Amniotic epithelial cell (primary cell): ENCODE measurements at regions not wholly inside any gene's neighbourhood (a gene's known extent, or its start where the extent isn't known, plus 50 kb on each side); places are given as distances from the start of the nearest gene placed in this dataset.
"Not testable (repeated sequence)": the region's sequence is repeated elsewhere in the genome, so short reads cannot be mapped to it uniquely, and the experiment has no call there.

Experiments used
- DNase-seq: peaks from one replicate; pipeline ENCODE4 v3.0.0-alpha.2; 2010; ENCODE audit warnings: low read depth

GRCh38 chr14:106670011-106670410, 1143.6 kb downstream of the TMEM121 start:
- no peak for DNase-seq

- not testable (repeated sequence) for DNase-seq
These were observed 1147.7 kb downstream of the TMEM121 start for GRCh38 chr14:106674093-106674492.

GRCh38 chr14:106674509-106675125, 1148.2 kb downstream of the TMEM121 start:
- not testable (repeated sequence) for DNase-seq

GRCh38 chr14:106675716-106676115, 1149.3 kb downstream of the TMEM121 start:
- not testable (repeated sequence) for DNase-seq

GRCh38 chr14:106679776-106680175, 1153.4 kb downstream of the TMEM121 start:
- DNase-seq = no peak

- DNase-seq = no peak
These were observed 1154.8 kb downstream of the TMEM121 start for GRCh38 chr14:106681161-106681560.

GRCh38 chr14:106681568-106681967, 1155.2 kb downstream of the TMEM121 start:
- DNase-seq = no peak

GRCh38 chr14:106683631-106684030, 1157.2 kb downstream of the TMEM121 start:
- DNase-seq = no peak

GRCh38 chr14:106686533-106686932, 1160.2 kb downstream of the TMEM121 start:
- DNase-seq = no peak

- no peak for DNase-seq
These were observed 1164.0 kb downstream of the TMEM121 start for GRCh38 chr14:106690333-106690891.

GRCh38 chr14:106691601-106692291, 1165.4 kb downstream of the TMEM121 start:
- no peak for DNase-seq

- DNase-seq = no peak
These were observed 1168.4 kb downstream of the TMEM121 start for GRCh38 chr14:106694638-106695393.

- not testable (repeated sequence) for DNase-seq
These were observed 1172.4 kb downstream of the TMEM121 start for GRCh38 chr14:106698620-106699267.

GRCh38 chr14:106703651-106704050, 1177.3 kb downstream of the TMEM121 start:
- DNase-seq = not testable (repeated sequence)

- DNase-seq = not testable (repeated sequence)
These were observed 1180.1 kb downstream of the TMEM121 start for GRCh38 chr14:106706488-106706887.

GRCh38 chr14:106710187-106710586, 1183.8 kb downstream of the TMEM121 start:
- not testable (repeated sequence) for DNase-seq

- not testable (repeated sequence) for DNase-seq
These were observed 1186.1 kb downstream of the TMEM121 start for GRCh38 chr14:106712513-106712912.

- not testable (repeated sequence) for DNase-seq
These were observed 1188.4 kb downstream of the TMEM121 start for GRCh38 chr14:106714446-106715428.

- DNase-seq = not testable (repeated sequence)
These were observed 1191.2 kb downstream of the TMEM121 start for GRCh38 chr14:106717544-106717943.

GRCh38 chr14:106719880-106720279, 1193.5 kb downstream of the TMEM121 start:
- not testable (repeated sequence) for DNase-seq

- DNase-seq = not testable (repeated sequence)
These were observed 1195.5 kb downstream of the TMEM121 start for GRCh38 chr14:106721926-106722325.
